ENCODE measurements at regions not wholly inside any gene's neighbourhood (a gene's known extent, or its start where the extent isn't known, plus 50 kb on each side); places are given as distances from the start of the nearest gene placed in this dataset.

GRCh38 chr12:84376320-84376719, 536.3 kb downstream of the SLC6A15 start:
- H3K36me3 ChIP-seq, result no peaks in the 10 kb centered on the region
- H3K27ac ChIP-seq, result no peak overlapping the region
- 33 to 40% methylated on average over 1 of the region's 1 CpG for WGBS, 2 donors (ENCODE audit: low coverage in 1 of 2)
- intact Hi-C loops (cut with DNase I; ENCODE audit: low total_unique reads), result no loop called here
- in situ Hi-C loops (cut with MboI; ENCODE audit: low pct_ligation_motif_present in 1 of 4, low pct_unique_long_range_greater_than_20kb in 1 of 4, low sequenced_read_pairs in 3 of 4), result no loop called here
- no peaks in the 10 kb centered on the region for H3K27me3 ChIP-seq
- DNase-seq, result no peak
- no peaks in the 10 kb centered on the region for H3K4me1 ChIP-seq
- TF ChIP-seq CTCF (IDR thresholded peaks at IDR 0.05) (no peak), POLR2A (IDR thresholded peaks at IDR 0.05) (no peak), EP300 (IDR thresholded peaks at IDR 0.05; ENCODE audit: low read depth) (no peak), POLR2AphosphoS5 (IDR thresholded peaks at IDR 0.05) (no peak)
- H3K9me3 ChIP-seq, result no peaks in the 10 kb centered on the region
- H3K4me3 ChIP-seq, result no peak overlapping the region

- Histone ChIP-seq H3K9me3 (no peaks in the 10 kb centered on the region), H3K27ac (no peak overlapping the region), H3K4me1 (no peaks in the 10 kb centered on the region), H3K36me3 (no peaks in the 10 kb centered on the region), H3K4me3 (no peak overlapping the region), H3K27me3 (no peaks in the 10 kb centered on the region)
- in situ Hi-C loops (cut with MboI; ENCODE audit: low pct_ligation_motif_present in 1 of 4, low pct_unique_long_range_greater_than_20kb in 1 of 4, low sequenced_read_pairs in 3 of 4), result no loop called here
- DNase-seq, result no peak
- WGBS, 2 donors (ENCODE audit: low coverage in 1 of 2), result 13 to 17% methylated on average over 1 of the region's 1 CpG
- TF ChIP-seq POLR2A (IDR thresholded peaks at IDR 0.05) (no peak), CTCF (IDR thresholded peaks at IDR 0.05) (no peak), POLR2AphosphoS5 (IDR thresholded peaks at IDR 0.05) (no peak), EP300 (IDR thresholded peaks at IDR 0.05; ENCODE audit: low read depth) (no peak)
- intact Hi-C loops (cut with DNase I; ENCODE audit: low total_unique reads), result no loop called here
Observed at GRCh38 chr12:84375449-84376170, 537.0 kb downstream of the SLC6A15 start.

GRCh38 chr12:84362552-84362897, 550.1 kb downstream of the SLC6A15 start:
- no peaks in the 10 kb centered on the region for H3K9me3 ChIP-seq
- in situ Hi-C loops (cut with MboI; ENCODE audit: low pct_ligation_motif_present in 1 of 4, low pct_unique_long_range_greater_than_20kb in 1 of 4, low sequenced_read_pairs in 3 of 4), result no loop called here
- no peak for TF ChIP-seq POLR2AphosphoS5 (IDR thresholded peaks at IDR 0.05)
- no peak for TF ChIP-seq POLR2A (IDR thresholded peaks at IDR 0.05)
- TF ChIP-seq EP300 (IDR thresholded peaks at IDR 0.05; ENCODE audit: low read depth), result no peak
- TF ChIP-seq CTCF (IDR thresholded peaks at IDR 0.05), result no peak
- no peaks in the 10 kb centered on the region for H3K27me3 ChIP-seq
- H3K36me3 ChIP-seq, result no peaks in the 10 kb centered on the region
- no peak overlapping the region for H3K4me3 ChIP-seq
- intact Hi-C loops (cut with DNase I; ENCODE audit: low total_unique reads), result no loop called here
- no peak for DNase-seq
- H3K4me1 ChIP-seq, result no peaks in the 10 kb centered on the region
- H3K27ac ChIP-seq, result no peak overlapping the region
- WGBS, 2 donors (ENCODE audit: low coverage in 1 of 2), result 82% methylated on average over 7 of the region's 7 CpGs; no CpG with 5 or more reads in 1 of the 2 donors

- Histone ChIP-seq H3K9me3 (no peaks in the 10 kb centered on the region), H3K36me3 (no peaks in the 10 kb centered on the region), H3K27me3 (no peaks in the 10 kb centered on the region), H3K4me1 (no peaks in the 10 kb centered on the region), H3K4me3 (no peak overlapping the region), H3K27ac (no peak overlapping the region)
- intact Hi-C loops (cut with DNase I; ENCODE audit: low total_unique reads), result no loop called here
- DNase-seq, result no peak
- WGBS, 2 donors (ENCODE audit: low coverage in 1 of 2), result 82% methylated on average over 15 of the region's 27 CpGs; no CpG with 5 or more reads in 1 of the 2 donors
- in situ Hi-C loops (cut with MboI; ENCODE audit: low pct_ligation_motif_present in 1 of 4, low pct_unique_long_range_greater_than_20kb in 1 of 4, low sequenced_read_pairs in 3 of 4), result no loop called here
- TF ChIP-seq POLR2A (IDR thresholded peaks at IDR 0.05) (no peak), POLR2AphosphoS5 (IDR thresholded peaks at IDR 0.05) (no peak)
Observed at GRCh38 chr12:84361651-84362551, 550.7 kb downstream of the SLC6A15 start.
